Astrocyte (in vitro differentiated cells and primary cell): ENCODE measurements at regions not wholly inside any gene's neighbourhood (a gene's known extent, or its start where the extent isn't known, plus 50 kb on each side); places are given as distances from the start of the nearest gene placed in this dataset.

Source experiments
- DNase-seq: peaks from one replicate; pipeline ENCODE4 v3.0.0-alpha.2; 2010; ENCODE audit warnings: low read depth
- FAIRE-seq: peaks from 2 replicates; lab custom pipeline; 2011; peaks lifted over from hg19 to GRCh38; lab: Jason Lieb, UNC
- H2AFZ ChIP-seq: 2 replicates; pipeline ENCODE4 v1.6.0; 2012; ENCODE audit warnings: low read depth, low read length, inconsistent platforms
- H3K27ac ChIP-seq: 2 replicates; pipeline ENCODE4 v1.5.1; 2011; ENCODE audit warnings: low read depth, low read length, inconsistent platforms
- H3K27me3 ChIP-seq: 2 replicates; pipeline ENCODE4 v1.6.0; 2011; ENCODE audit warnings: low read length, inconsistent platforms; ENCODE audit not compliant: insufficient read depth
- H3K36me3 ChIP-seq: 2 replicates; pipeline ENCODE4 v1.5.1; 2011; ENCODE audit warnings: low read length, inconsistent platforms; ENCODE audit not compliant: insufficient read depth
- H3K4me1 ChIP-seq: 2 replicates; pipeline ENCODE4 v1.5.1; 2011; ENCODE audit warnings: low read length, inconsistent platforms; ENCODE audit not compliant: insufficient read depth
- H3K4me2 ChIP-seq: 2 replicates; pipeline ENCODE4 v1.6.0; 2012; ENCODE audit warnings: low read length, inconsistent platforms
- H3K4me3 ChIP-seq: 2 replicates; pipeline ENCODE4 v1.5.1; 2011; ENCODE audit warnings: low read depth, mild to moderate bottlenecking, low read length, inconsistent platforms; ENCODE audit not compliant: insufficient read depth
- H3K79me2 ChIP-seq: 2 replicates; pipeline ENCODE4 v1.6.0; 2012; ENCODE audit warnings: mild to moderate bottlenecking, low read length, inconsistent platforms; ENCODE audit not compliant: insufficient read depth
- H3K9ac ChIP-seq: 2 replicates; pipeline ENCODE4 v1.6.0; 2012; ENCODE audit warnings: mild to moderate bottlenecking, low read length, inconsistent platforms
- H3K9me3 ChIP-seq: 2 replicates; pipeline ENCODE4 v1.5.1; 2012; ENCODE audit warnings: low read depth, mild to moderate bottlenecking, low read length, inconsistent platforms; ENCODE audit not compliant: insufficient read depth
- H4K20me1 ChIP-seq: 2 replicates; pipeline ENCODE4 v1.6.0; 2012; ENCODE audit warnings: low read length, inconsistent platforms; ENCODE audit not compliant: insufficient read depth
- H3K27ac Mint-ChIP-seq: one replicate; pipeline ENCODE4 v1.8.0; 2021; ENCODE audit warnings: mild to moderate bottlenecking, mixed read lengths; ENCODE audit not compliant: unreplicated experiment
- H3K27me3 Mint-ChIP-seq: one replicate; pipeline ENCODE4 v1.8.0; 2021; ENCODE audit warnings: low read depth, mixed read lengths; ENCODE audit not compliant: unreplicated experiment
- H3K36me3 Mint-ChIP-seq: one replicate; pipeline ENCODE4 v1.8.0; 2021; ENCODE audit warnings: low read depth, mixed read lengths; ENCODE audit not compliant: unreplicated experiment
- H3K4me1 Mint-ChIP-seq: one replicate; pipeline ENCODE4 v1.8.0; 2021; ENCODE audit warnings: low read depth, mixed read lengths; ENCODE audit not compliant: unreplicated experiment
- H3K4me3 Mint-ChIP-seq: one replicate; pipeline ENCODE4 v1.8.0; 2021; ENCODE audit warnings: mild to moderate bottlenecking, moderate library complexity, mixed read lengths; ENCODE audit not compliant: unreplicated experiment
- H3K9me3 Mint-ChIP-seq: one replicate; pipeline ENCODE4 v1.8.0; 2021; ENCODE audit warnings: mild to moderate bottlenecking, mixed read lengths; ENCODE audit not compliant: unreplicated experiment
- EZH2 ChIP-seq: IDR thresholded peaks from 2 replicates; pipeline ENCODE4 v1.6.1; 2012; ENCODE audit warnings: mild to moderate bottlenecking, low read length, inconsistent platforms; ENCODE audit not compliant: insufficient read depth
- TF ChIP-seq, protein P1 (sequence below): IDR thresholded peaks from 2 replicates; pipeline ENCODE4 v1.5.1; 2011; ENCODE audit warnings: low read depth, mild to moderate bottlenecking, inconsistent platforms, low read length, moderate library complexity; ENCODE audit not compliant: insufficient read depth

DNA sequence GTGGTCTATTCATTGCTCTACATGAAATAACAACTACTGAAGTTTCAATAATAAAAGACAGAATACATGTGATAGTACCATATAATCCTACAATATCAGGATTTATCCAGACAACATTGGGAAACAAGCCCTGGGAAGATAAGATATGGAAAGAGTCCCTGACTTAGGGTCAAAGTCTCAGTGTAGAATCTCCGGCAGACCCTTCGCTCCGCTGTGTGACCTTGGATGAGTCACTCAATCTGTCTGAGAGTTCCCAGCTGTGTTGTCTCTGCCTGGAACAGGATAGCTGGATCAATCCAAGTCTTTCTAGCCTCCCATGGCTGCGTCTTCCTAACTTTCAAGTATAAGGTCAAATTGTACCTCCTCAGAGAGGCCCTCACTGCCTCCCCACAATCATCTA is 335.9 kb downstream of the TMEM114 start:
- H3K4me3 ChIP-seq = no peak overlapping the region
- H3K4me1 Mint-ChIP-seq = no peaks in the 10 kb centered on the region
- H3K36me3 Mint-ChIP-seq = no peaks in the 10 kb centered on the region
- TF ChIP-seq, protein P1, sequence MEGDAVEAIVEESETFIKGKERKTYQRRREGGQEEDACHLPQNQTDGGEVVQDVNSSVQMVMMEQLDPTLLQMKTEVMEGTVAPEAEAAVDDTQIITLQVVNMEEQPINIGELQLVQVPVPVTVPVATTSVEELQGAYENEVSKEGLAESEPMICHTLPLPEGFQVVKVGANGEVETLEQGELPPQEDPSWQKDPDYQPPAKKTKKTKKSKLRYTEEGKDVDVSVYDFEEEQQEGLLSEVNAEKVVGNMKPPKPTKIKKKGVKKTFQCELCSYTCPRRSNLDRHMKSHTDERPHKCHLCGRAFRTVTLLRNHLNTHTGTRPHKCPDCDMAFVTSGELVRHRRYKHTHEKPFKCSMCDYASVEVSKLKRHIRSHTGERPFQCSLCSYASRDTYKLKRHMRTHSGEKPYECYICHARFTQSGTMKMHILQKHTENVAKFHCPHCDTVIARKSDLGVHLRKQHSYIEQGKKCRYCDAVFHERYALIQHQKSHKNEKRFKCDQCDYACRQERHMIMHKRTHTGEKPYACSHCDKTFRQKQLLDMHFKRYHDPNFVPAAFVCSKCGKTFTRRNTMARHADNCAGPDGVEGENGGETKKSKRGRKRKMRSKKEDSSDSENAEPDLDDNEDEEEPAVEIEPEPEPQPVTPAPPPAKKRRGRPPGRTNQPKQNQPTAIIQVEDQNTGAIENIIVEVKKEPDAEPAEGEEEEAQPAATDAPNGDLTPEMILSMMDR = no peak
- TF ChIP-seq EZH2 = no peak
- H3K27me3 Mint-ChIP-seq = peaks cover 8% of the 10 kb centered on the region
- no peaks in the 10 kb centered on the region for H3K36me3 ChIP-seq
- peaks cover 3% of the 10 kb centered on the region for H3K9me3 ChIP-seq
- no peak overlapping the region for H3K9ac ChIP-seq
- no peaks in the 10 kb centered on the region for H3K79me2 ChIP-seq
- no peak overlapping the region for H2AFZ ChIP-seq
- H3K27me3 ChIP-seq = no peaks in the 10 kb centered on the region
- no peak overlapping the region for H3K27ac ChIP-seq
- H4K20me1 ChIP-seq = no peaks in the 10 kb centered on the region
- FAIRE-seq (no peak), DNase-seq (no peak)
- no peak overlapping the region for H3K27ac Mint-ChIP-seq
- H3K4me2 ChIP-seq = no peak overlapping the region
- no peak overlapping the region for H3K4me3 Mint-ChIP-seq
- peaks cover 4% of the 10 kb centered on the region for H3K9me3 Mint-ChIP-seq
- no peaks in the 10 kb centered on the region for H3K4me1 ChIP-seq

DNA sequence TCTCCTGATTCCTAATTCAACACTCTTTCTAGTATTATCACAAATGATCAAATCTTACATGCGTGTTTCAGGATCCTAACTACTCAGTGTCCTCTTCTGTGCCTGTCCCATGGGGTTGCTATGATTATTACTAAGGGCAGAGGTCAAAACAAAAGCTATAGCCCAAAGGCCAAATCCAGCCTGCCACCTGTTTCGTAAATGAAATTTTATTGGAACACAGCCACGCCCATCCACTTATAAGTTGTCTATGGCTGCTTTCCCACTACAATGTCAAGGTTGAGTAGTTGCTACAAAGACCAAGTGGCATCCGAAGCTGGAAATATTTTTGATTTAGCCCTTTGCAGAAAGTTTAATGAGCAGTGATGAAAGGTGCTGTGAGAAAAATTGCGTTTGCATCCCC is 336.6 kb downstream of the TMEM114 start:
- peaks cover 3% of the 10 kb centered on the region for H3K9me3 ChIP-seq
- DNase-seq (no peak), FAIRE-seq (no peak)
- Mint-ChIP-seq H3K36me3 (no peaks in the 10 kb centered on the region), H3K9me3 (no peaks in the 10 kb centered on the region), H3K27me3 (peaks cover 6% of the 10 kb centered on the region), H3K4me3 (no peak overlapping the region), H3K4me1 (no peaks in the 10 kb centered on the region), H3K27ac (no peak overlapping the region)
- no peak overlapping the region for H3K4me3 ChIP-seq
- no peaks in the 10 kb centered on the region for H3K36me3 ChIP-seq
- H2AFZ ChIP-seq = no peak overlapping the region
- no peak overlapping the region for H3K4me2 ChIP-seq
- H3K4me1 ChIP-seq = no peaks in the 10 kb centered on the region
- H3K27me3 ChIP-seq = no peaks in the 10 kb centered on the region
- TF ChIP-seq EZH2 = no peak
- TF ChIP-seq, protein P1 = no peak
- H3K27ac ChIP-seq = no peak overlapping the region
- no peaks in the 10 kb centered on the region for H4K20me1 ChIP-seq
- H3K9ac ChIP-seq = no peak overlapping the region
- H3K79me2 ChIP-seq = no peaks in the 10 kb centered on the region

DNA sequence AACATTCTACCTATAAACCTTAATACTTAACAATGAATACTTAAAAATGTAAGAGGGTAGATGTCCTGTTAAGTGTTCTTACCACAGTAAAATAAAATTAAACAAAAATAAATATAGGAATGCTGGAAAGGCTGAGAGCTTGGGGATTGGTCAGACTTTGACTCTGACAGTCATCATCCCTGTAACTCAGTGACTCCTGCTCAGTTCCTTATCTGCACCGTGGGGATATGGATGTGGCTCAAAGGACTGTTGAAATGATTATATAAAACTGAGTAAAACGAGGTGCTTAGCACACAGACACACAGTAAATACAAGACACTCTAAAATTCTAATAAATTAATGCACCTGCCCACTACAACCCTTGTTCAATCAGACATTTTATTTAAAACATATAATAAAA is 338.6 kb downstream of the TMEM114 start:
- FAIRE-seq = no peak
- DNase-seq = no peak
- Mint-ChIP-seq H3K27ac (no peak overlapping the region), H3K4me3 (no peak overlapping the region), H3K36me3 (no peaks in the 10 kb centered on the region), H3K27me3 (peaks cover 4% of the 10 kb centered on the region), H3K4me1 (no peaks in the 10 kb centered on the region), H3K9me3 (no peaks in the 10 kb centered on the region)
- H4K20me1 ChIP-seq = no peaks in the 10 kb centered on the region
- no peaks in the 10 kb centered on the region for H3K4me1 ChIP-seq
- peaks cover 7% of the 10 kb centered on the region for H3K9me3 ChIP-seq
- no peaks in the 10 kb centered on the region for H3K36me3 ChIP-seq
- TF ChIP-seq EZH2 = no peak
- TF ChIP-seq, protein P1 = no peak
- H3K79me2 ChIP-seq = no peaks in the 10 kb centered on the region
- H3K9ac ChIP-seq = no peak overlapping the region
- H3K27ac ChIP-seq = no peak overlapping the region
- no peak overlapping the region for H3K4me3 ChIP-seq
- H3K4me2 ChIP-seq = no peak overlapping the region
- no peaks in the 10 kb centered on the region for H3K27me3 ChIP-seq
- H2AFZ ChIP-seq = no peak overlapping the region
